Limb (tissue), 2 donors: ENCODE measurements at regions not wholly inside any gene's neighbourhood (a gene's known extent, or its start where the extent isn't known, plus 50 kb on each side); places are given as distances from the start of the nearest gene placed in this dataset.
A peak's percentile ranks its signal among the peaks of the same experiment; 100 is the strongest.

Experiments used
- DNase-seq, 2 donors: peaks; one replicate each; pipeline ENCODE4 v3.0.0-alpha.2; 2016; ENCODE audit errors: extremely low spot score in 2 of 2

DNA sequence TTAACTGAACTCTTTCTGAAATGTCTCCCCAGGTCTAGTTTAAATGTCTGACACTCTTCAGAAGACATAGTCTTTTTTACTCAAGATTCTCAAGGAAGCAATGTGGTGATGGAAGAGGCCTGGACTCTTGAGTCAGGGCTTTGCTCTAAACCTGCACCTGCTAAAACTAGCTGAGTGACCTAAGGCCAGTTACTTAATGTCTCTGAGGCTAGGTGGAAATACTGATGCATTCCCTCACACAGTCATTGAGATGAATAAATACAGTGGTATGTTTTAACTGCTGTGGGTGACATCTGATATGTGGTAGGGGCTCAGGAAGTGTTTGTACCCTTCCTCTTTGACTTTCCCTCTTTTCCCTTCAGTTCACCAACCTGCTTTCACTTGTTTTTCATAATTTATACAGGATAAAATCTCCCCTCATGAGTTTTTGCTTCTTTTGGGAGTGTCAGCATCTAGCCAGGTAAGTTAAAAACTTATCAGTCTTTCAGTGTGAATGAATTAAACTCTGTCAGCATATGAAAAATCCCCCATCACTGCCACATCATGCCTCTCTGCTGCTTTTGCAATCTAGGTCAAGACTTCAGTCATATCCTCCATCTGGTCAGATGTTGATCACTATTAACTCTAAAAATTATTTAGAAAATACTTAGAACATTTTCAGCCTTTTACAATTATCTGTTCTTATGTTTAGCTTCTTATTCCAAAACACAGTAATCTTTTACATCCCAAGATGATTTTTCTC lies 178.7 kb upstream of the TNFAIP3 start:
- no peak for DNase-seq

DNA sequence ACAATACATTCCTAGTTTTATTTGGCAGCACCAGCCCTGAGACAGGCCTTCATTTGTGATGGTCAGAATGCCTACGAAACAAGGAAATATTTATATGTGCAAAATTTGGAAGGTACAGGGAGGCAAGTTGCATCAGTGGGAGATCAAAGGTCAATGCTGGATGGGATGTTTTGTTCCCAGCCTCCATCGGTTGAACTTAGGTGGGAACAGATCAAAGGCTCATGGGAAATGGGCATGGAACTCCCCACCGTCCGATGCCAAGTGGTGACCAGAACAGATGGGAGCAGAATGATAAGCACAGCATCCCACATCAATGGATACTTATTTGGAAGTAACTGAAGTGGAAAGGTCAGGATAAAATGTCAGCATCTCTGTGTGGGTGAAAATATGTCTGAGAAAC lies 177.7 kb upstream of the TNFAIP3 start:
- DNase-seq, result no peak

DNA sequence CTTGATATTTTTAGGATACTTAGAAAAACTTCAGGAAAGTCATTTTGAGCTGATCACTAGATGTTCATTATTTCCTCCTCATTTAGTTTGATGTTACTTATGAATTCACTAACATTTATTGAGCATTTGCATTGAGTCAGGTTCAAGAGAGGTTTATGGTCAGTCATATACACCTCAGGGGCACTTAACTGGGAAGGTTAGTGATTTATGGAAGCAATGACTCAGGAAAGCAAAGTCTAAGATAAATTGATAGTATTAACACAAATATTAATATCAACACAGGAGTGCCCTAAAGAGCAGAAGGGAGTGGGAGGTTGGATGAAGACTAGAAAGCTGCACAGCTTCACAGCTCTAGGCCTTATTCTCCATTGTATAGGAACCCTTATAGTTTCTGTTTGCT lies 177.0 kb upstream of the TNFAIP3 start:
- DNase-seq, result no peak

DNA sequence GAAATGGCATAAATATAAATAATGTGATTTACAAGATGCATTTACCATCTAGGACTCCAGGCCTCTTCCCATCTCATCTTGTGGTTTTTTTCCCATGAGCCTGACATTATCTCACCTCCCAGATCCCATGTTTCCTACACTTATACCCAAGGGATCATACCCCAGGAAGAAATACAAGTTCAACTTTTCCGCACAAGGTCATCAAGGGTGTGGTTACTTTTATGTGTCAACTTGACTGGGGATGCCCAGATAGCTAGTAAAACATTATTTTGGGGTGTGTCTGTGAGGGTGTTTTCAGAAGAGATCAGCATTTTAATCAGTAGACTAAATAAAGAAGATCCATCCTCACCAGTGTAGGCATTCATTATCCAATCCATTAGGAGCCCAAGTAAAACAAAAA lies 176.3 kb upstream of the TNFAIP3 start:
- DNase-seq, result no peak

DNA sequence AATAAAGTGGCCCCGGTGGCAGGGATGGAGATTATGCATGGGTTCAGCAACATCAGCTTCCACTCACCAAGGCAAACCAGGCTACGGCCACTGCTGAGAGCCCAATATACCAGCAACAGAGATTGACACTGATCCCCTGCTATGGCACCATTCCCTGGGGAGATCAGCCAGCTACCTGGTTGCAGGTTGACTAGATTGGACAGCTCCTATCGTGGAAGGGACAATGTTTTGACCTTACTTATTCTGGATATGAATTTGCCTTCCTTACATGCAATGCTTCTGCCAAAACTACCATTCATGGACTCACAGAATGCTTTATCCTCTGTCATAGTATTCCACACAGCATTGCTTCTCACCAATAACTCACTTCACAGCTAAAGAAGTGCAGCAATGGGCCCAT lies 174.8 kb upstream of the TNFAIP3 start:
- no peak for DNase-seq

DNA sequence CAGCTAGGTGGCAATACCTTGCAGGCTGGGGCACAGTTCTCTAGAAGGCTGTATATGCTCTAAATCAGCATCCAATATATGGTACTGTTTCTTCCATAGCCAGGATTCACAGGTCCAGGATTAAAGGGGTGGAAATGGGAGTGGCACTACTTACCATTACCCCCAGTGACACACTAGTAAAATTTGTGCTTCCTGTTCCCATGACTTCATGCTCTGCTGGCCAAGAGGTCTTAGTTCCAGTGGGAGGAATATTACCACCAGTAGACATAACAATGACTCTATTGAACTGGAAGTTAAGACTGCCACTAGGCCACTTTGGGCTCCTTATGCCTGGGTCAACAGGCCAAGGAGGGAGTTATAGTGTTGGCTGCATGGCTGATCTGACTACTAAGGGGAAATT lies 174.3 kb upstream of the TNFAIP3 start:
- DNase-seq, result no peak

DNA sequence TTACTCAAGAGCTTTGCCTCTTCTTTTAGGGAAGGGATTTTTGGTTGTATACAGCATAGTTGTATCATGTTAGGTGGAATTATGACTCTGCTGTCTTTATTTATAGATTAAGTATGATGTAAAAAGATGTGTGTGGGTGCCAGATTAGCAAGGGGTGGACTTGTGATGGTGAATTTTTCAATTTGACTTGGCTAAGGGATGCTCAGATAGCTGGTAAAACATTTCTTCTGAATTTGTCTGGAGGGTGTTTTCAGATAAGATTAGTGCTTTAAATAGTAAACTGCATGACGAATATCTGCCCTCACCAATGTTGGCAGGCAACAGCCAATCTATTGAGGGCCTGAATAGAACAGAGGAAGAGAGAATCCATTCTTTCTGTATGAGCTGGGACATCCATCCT lies 173.3 kb upstream of the TNFAIP3 start:
- no peak for DNase-seq

DNA sequence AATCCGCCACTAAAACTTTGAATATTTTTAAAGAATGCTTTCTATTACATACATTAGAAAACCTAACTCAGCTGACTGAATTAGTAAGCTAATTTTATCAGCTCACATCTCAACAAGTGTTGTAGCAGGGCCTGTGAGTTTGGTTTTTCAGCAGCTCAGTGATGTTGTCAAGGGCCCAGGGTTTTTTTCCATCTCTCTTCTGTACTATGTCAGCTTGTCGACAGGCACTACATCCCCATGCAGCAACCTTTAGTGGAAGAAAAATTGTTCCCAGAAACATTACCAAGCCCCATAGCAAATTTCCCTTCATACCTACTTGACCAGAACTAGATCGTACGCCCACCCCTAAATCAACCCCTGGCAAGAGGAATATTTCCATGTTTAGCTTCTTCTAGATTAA lies 170.3 kb upstream of the TNFAIP3 start:
- DNase-seq, result no peak

DNA sequence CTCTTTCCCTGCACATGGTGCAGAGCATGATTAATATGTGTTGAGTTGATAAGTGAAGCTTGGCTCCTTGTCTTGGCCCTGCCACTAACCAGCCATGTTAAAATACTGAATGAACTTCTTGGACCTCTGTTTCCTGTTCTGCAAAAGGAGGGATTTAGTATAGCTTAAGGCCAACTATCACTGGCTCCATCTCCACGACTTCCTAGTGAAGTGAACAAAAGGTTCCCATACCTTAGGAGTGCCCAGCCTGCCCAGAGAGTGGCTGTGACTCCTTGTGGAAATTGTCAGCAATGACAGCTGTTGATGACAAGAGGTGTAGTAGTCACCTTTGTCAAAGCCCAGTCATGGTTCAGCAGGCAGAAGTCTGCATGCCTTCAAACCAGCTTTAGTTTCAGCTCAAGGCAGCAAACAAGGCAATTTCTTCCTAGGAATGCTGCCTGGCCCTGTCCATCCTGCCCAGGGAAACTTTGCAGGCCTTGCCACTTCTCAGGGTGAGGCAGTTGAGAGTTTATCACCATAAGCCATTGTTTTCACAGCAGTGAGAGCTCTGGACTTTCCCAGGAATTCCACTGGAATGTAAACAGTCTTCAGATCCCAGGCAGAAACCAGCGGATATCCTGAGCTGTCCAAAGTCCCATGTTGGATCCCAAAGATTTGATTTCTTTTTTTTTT lies 169.7 kb upstream of the TNFAIP3 start:
- DNase-seq, result no peak

DNA sequence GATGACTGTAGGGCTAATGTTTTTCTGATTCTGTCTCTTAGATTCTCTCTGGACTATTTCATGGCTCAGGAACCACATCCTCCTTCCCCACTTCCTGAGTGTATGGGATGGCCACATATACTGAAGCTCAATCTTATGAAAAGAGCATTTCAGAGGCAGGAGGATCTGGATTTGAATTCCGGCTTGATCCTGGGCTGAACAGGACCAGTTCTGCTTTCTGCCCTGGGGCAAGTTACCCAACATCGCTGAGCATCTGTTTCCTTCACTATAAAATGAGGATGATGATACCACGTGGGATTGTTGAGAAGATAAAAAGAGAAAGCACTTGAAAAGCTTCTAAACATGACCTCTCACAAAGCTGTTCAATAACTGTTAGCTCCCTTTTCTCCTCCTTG lies 168.4 kb upstream of the TNFAIP3 start:
- no peak for DNase-seq

DNA sequence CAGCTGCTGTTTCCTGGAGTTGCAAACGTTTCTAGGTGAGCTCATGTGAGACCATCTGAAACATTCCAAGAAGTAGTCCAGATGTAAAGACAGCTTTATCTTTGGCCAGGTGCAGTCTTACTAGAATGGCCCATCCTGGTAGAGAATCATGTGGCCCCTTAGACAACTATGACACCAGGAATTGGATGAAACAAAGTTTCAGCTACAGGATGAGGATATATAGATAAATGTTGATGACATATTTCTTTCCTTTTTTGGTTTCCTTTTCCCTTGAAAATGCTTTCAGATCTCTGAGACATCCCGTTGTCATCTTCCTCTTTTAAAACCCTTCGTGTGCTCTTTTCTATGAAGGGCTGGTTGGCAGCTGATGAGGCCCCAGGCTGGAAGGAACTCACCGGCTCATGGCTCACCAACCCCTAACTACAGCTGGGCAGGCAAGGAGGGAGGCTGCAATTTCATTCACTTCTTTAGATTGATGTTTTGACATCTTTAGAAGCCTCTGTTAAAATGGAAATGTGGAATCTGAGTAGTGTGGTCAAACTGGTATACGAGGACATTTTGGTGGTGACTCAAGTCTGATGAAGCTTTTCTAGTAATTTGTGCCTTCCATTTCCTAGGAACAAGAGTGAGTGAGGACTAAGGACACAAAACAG lies 167.9 kb upstream of the TNFAIP3 start:
- DNase-seq, result no peak

DNA sequence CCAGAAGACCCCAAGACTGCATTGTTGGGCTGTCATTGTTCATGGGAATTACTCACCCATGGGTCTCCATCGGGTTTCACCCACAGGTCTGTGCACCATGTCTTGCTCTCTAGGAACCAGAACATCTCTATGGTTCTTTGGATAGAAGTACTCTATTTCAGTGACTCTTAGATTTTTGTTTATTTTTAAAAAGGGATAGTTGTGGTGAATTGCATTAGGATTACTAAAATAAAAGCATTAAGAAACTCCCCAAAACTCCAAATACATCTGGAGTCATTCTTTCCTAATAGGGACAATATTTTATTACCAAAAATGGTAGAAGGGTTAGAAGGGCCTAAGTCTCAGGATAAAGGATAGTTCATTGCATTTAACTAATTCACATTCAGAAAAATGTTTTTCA lies 166.9 kb upstream of the TNFAIP3 start:
- no peak for DNase-seq

DNA sequence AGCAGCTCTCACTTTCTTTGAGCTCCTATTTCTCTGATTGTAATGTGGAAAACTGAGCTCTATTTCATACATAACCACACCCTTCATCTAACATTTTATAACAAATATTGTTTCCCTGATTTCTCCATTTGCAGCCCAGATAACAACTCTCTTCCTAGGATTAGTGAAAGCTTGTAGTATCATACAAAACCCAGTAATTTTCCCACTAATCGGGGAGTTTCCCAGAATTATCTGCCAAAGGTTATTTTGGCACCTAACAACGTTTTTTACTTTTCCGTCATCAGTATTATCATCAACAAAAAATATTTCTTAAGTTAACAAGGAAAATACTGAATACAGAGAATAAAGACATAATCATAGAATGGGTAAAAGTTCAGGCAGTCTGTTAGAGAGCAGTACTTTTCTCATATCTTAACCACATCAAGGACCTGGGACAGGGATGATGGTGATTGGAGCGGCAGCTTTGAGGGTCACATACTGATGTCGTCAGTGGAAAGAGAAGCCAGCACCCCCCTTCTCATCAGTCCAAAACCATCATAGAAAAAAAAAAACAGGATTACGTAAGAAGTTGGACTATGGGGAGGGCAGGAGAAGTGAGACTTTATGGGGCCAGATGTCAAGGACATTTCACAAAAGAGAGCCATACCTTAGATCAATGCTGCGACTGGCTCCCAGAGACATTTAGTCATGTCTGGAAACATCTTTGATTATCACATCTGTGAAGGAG lies 166.1 kb upstream of the TNFAIP3 start:
- no peak for DNase-seq

DNA sequence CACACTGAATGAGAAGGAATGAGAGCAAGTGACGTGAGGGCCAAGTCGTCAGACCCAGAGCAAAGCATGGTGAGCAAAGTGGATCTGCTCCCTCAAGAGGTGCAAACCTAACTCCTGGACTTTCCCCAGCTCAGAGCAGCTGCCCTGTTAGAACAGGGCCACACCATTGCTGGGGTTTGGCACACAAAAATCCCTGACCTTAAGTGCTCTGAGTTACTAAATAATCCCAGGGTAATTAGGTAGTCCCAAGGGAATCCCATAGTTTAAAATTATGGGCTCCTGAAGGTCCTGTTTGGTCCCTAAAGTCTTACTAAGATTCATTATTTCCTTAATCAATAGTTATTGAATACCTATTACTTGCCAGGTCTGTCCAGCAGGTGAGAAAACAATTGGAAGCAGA lies 165.1 kb upstream of the TNFAIP3 start:
- no peak for DNase-seq

DNA sequence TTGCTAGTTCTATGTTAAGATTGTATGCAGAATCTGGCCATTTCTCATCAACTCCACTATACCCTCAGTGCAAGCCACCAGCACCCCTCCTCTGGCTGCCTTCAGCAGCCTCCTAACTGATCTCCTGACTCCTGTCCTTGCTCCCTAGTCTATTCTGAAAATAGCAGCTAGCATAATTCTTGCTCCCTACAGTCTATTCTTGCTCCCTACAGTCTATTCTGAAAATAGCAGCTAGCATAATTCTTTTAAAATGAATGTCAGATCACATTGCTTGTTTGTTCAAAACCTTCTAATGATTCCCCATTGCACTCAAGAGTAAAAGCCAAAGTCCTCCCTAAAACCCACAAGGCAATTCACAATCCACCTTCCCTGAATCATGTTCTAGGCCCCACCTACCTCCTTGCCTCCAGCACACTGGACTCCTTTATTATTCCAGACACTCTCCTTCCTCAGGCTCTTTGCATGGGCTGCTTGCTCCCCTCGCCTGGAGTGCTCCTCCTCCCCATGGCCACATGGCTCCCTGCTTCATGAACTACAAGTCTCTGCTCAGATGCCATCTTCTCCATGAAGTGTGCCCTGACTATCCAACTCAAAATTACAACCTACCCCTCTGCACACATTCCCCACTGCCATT lies 164.2 kb upstream of the TNFAIP3 start:
- no peak for DNase-seq

DNA sequence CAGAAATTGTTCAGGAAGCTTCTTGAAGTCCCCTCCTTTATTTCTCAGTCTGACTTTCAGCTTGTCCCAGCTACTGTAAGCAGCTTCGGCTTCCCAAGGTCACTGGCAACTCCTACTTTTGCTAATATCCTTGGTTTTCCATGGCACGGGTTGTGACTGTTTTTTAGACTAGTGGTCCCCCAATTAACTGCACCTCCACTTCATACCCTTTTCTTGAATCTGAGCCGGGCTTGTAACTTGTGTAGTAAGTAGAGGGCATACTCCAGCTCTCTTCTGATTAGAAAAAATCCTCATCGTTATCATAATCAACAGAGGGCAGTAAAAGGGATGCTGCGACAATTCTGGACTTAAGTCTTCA lies 162.3 kb upstream of the TNFAIP3 start:
- no peak for DNase-seq

DNA sequence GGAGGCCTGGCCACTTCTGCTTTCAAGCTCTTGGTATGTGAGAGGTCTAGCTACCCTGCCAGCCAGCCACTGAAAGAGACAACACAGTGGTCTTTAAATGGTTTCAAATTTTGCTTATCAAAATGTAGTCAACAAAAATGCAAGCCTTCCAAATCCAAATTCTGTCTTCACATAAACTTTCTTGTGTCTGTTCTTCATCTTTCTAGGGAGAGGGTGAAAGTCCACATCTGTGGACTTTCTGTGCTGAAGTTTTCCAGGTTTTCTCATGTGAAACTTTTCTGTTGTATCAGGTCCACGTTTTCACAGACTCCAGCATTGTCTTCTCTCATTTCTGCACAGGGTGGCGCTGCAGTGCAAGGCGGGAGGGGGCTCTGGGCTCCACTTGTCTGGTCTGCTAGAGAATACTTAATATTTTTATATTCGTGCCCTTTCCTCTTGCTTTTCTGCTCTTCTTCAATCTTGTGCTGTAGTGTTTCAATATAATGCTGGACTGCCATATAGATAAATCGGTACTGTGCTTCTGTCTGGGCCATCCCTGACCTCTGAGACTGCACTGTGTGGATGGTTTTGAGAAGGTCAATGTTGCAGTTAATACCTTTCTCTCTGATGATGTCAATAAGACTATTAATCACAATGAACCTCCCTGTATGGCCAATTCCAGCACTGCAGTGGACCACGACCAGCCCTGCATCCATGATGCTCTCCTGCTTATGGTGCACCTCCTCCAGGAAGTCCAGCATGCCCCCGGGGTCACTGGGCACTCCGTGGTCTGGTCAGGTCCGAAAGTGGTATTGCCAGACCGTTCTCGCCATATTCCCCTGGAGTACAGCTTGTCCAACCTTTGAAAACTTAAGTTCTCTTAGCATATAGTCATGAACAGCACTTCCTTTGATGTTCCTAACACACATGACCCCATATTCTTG lies 161.6 kb upstream of the TNFAIP3 start:
- DNase-seq, result peak; percentile 54 to 78

DNA sequence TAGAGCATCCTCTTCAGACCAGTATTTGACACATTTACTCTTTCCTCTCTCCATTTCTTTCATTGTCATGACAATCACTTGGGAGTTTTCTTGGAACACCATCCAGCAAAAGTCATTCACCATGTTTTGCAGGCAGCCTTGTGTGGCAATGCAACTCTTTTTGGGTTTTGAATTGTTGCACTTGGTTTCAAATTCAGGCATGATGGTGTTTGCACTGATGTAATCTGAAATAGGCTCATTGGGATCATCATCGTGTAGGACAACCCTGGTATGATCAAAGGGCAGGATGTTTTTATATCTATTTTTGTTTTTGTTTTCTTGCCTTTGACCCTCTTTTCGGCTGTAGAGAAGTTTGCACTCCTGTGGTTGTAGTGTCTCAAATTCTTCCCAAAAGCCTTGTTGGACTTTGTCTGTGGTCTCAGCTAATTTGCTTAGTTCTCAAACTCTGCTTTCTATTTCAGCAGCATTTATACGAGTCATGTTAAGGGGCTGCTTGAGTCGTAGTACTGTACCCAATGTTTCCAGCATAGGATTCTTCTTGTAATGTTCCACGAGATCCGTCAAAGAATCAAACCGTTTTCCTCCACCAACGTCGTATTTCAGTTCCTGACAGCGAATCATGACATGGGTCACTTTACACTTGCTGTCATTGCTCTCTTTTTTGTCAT lies 160.8 kb upstream of the TNFAIP3 start:
- DNase-seq, result no peak

DNA sequence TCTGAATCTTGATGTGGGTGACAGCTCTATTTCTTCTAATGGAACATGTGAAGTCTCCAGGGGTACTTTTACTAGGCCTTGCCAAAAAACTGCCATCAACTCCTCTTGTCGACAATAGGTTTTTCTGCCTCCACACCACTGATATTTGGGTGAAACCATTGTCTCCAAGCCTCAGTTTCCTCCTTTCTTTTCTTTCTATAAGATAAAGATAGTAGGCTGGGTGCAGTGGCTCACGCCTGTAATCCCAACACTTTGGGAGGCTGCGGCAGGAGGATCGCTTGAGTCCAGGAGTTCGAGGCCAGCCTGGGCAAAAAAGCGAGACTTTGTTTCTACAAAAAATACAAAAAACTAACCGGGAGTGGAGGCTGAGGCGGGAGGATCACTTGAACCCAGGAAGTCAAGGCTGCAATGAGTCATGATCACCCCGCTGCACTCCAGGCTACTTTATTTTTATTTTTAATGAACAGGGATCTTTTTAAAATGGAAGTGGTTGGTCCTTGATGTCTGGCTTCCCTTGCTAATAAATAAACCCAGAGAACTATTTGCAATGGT lies 159.9 kb upstream of the TNFAIP3 start:
- no peak for DNase-seq
